ENCODE measurements at regions not wholly inside any gene's neighbourhood (a gene's known extent, or its start where the extent isn't known, plus 50 kb on each side); places are given as distances from the start of the nearest gene placed in this dataset.

DNA sequence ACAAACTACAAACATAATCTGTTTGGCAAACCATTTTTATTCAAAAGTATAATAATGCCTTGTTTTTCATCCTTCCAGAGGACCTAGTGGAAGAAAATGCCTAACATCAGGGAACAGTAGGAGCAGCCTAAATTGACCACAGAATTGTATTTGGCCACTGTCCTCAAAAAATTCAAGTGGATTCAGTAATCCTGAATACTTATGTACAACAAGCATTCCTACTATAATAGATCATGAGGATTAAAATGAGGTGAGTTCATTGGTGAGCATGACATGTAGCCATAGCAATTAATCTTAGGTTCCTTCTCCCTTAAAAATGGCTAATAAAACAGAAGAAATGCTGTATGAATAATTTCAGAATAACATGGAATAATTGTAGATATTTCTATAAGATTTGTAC is 209.3 kb downstream of the DAD1 start:
- TF ChIP-seq, protein P1, sequence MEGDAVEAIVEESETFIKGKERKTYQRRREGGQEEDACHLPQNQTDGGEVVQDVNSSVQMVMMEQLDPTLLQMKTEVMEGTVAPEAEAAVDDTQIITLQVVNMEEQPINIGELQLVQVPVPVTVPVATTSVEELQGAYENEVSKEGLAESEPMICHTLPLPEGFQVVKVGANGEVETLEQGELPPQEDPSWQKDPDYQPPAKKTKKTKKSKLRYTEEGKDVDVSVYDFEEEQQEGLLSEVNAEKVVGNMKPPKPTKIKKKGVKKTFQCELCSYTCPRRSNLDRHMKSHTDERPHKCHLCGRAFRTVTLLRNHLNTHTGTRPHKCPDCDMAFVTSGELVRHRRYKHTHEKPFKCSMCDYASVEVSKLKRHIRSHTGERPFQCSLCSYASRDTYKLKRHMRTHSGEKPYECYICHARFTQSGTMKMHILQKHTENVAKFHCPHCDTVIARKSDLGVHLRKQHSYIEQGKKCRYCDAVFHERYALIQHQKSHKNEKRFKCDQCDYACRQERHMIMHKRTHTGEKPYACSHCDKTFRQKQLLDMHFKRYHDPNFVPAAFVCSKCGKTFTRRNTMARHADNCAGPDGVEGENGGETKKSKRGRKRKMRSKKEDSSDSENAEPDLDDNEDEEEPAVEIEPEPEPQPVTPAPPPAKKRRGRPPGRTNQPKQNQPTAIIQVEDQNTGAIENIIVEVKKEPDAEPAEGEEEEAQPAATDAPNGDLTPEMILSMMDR (IDR thresholded peaks at IDR 0.05 in 4 of 5, conservative IDR thresholded peaks at IDR 0.05 in 1 of 5), result no peak
- TF ChIP-seq POLR2A (IDR thresholded peaks at IDR 0.05), result no peak
